NT2/D1 (cell line): ENCODE measurements at regions not wholly inside any gene's neighbourhood (a gene's known extent, or its start where the extent isn't known, plus 50 kb on each side); places are given as distances from the start of the nearest gene placed in this dataset.

Experiments used
- DNase-seq: peaks from one replicate; pipeline ENCODE4 v3.0.0-alpha.2; 2011; ENCODE audit warnings: low read depth, low spot score
- H3K27me3 ChIP-seq: 2 replicates; pipeline ENCODE4 v1.6.0; 2011; ENCODE audit warnings: mild to moderate bottlenecking; ENCODE audit not compliant: insufficient read length, insufficient read depth
- H3K36me3 ChIP-seq: 2 replicates; pipeline ENCODE4 v1.6.1; 2011; ENCODE audit warnings: mild to moderate bottlenecking, low read length, mixed read lengths; ENCODE audit not compliant: insufficient read depth, insufficient read length
- H3K4me1 ChIP-seq: 2 replicates; pipeline ENCODE4 v1.5.1; 2011; ENCODE audit not compliant: insufficient read depth, insufficient read length
- H3K4me3 ChIP-seq: 2 replicates; pipeline ENCODE4 v1.5.1; 2011; ENCODE audit warnings: low read depth; ENCODE audit not compliant: insufficient read length
- H3K9ac ChIP-seq: 2 replicates; pipeline ENCODE4 v1.6.0; 2011; ENCODE audit warnings: low read depth; ENCODE audit not compliant: insufficient read length
- H3K9me3 ChIP-seq: 2 replicates; pipeline ENCODE4 v1.5.1; 2011; ENCODE audit warnings: mild to moderate bottlenecking, low read length; ENCODE audit not compliant: insufficient read depth
- SUZ12 ChIP-seq: IDR thresholded peaks from 2 replicates; pipeline ENCODE4 v1.6.1; 2011; ENCODE audit not compliant: insufficient read length, insufficient read depth; ENCODE audit errors: extremely low read depth
- YY1 ChIP-seq: IDR thresholded peaks from 2 replicates; pipeline ENCODE4 v1.6.1; 2011; ENCODE audit not compliant: insufficient read length, insufficient read depth
- ZNF274 ChIP-seq: IDR thresholded peaks from 2 replicates; pipeline ENCODE4 v1.6.1; 2011; ENCODE audit warnings: mild to moderate bottlenecking, low read depth, low read length

DNA sequence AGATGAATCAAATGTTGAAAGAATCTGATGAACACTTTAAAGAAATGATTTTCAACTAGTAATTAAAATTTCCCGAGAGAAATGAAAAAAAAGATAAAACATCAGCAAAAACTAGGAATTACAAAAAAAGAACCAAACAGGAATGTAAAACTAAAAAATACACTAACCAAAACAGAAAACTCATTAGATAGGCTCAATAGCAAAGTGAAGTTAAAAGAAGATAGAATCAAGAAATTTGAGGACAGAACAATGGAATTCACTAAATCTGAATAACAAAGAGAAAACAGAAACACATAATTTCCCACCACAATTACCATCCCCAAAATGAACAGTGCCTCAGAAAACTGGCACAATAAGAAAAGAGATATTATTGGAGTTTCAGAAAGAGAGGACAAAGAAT, 290.1 kb upstream of the CNTN4 start:
- DNase-seq: no peak
- H3K9ac ChIP-seq: no peak overlapping the region
- no peaks in the 10 kb centered on the region for H3K27me3 ChIP-seq
- H3K4me3 ChIP-seq: no peak overlapping the region
- no peaks in the 10 kb centered on the region for H3K4me1 ChIP-seq
- no peaks in the 10 kb centered on the region for H3K9me3 ChIP-seq
- TF ChIP-seq YY1: no peak
- no peaks in the 10 kb centered on the region for H3K36me3 ChIP-seq

DNA sequence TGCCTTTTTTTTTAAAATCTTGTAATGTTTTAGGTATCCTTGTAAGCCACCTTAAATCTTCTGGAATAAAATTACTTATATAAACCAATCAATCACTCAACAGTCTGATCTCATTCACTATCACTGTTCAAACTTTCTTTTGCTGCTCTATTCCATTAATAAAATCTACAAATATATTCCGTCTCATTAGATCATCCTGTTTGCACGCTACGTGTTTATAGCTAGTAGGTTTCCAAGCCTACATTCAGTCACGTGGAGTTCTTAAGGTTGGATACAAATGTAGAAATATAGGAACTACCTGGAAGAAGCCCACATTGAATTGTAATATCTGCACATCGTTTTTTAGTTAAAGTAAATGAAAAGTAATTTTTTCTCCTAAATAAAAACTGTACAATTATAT, 274.8 kb upstream of the CNTN4 start:
- Histone ChIP-seq H3K9me3 (no peaks in the 10 kb centered on the region), H3K4me3 (no peak overlapping the region), H3K4me1 (no peaks in the 10 kb centered on the region), H3K9ac (no peak overlapping the region), H3K27me3 (no peaks in the 10 kb centered on the region), H3K36me3 (no peaks in the 10 kb centered on the region)
- TF ChIP-seq SUZ12: no peak
- no peak for TF ChIP-seq YY1
- TF ChIP-seq ZNF274: no peak
- no peak for DNase-seq

DNA sequence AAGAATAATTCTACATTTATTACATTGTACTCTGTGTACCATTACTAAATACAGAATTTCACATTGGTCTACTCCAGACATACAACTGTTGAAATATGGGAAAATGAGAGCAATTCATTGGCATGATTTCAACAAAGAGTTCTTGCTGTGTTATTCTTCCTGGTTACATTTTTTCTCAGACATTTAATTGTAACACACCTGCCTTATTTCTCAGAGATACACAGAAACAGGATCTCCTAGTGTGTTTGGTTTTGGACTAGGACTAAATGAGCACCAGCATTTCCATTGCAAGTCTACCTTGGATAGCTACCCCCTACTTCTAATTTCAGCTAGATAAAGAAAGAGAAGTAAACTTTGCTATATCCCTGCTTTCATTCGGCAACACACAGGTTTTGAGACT, 274.3 kb upstream of the CNTN4 start:
- TF ChIP-seq YY1: no peak
- no peak for TF ChIP-seq SUZ12
- no peak for TF ChIP-seq ZNF274
- no peak for DNase-seq
- Histone ChIP-seq H3K9me3 (no peaks in the 10 kb centered on the region), H3K4me3 (no peak overlapping the region), H3K9ac (no peak overlapping the region), H3K27me3 (no peaks in the 10 kb centered on the region), H3K36me3 (no peaks in the 10 kb centered on the region), H3K4me1 (no peaks in the 10 kb centered on the region)

DNA sequence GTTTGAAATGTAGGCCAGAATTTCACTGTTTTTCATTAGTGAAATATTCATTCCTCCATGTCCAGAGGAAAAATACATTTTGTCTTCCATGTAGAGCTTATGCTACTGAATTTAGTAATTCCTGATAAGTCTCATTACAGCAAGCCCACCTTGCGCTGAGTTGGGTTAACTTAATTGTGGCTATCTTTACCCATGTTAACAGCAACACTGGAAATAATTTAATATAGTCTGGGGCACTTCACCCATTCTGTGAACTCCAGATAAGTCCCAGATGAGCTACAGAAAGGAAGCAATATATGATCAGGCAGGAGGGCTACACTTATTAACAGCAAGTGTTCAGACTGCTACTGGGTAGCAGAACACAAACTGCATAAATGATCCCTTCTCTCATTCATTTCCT, 270.1 kb upstream of the CNTN4 start:
- Histone ChIP-seq H3K9ac (no peak overlapping the region), H3K36me3 (no peaks in the 10 kb centered on the region), H3K4me3 (no peak overlapping the region), H3K27me3 (no peaks in the 10 kb centered on the region), H3K4me1 (no peaks in the 10 kb centered on the region), H3K9me3 (no peaks in the 10 kb centered on the region)
- no peak for DNase-seq
- TF ChIP-seq SUZ12: no peak
- TF ChIP-seq ZNF274: no peak
- TF ChIP-seq YY1: no peak

DNA sequence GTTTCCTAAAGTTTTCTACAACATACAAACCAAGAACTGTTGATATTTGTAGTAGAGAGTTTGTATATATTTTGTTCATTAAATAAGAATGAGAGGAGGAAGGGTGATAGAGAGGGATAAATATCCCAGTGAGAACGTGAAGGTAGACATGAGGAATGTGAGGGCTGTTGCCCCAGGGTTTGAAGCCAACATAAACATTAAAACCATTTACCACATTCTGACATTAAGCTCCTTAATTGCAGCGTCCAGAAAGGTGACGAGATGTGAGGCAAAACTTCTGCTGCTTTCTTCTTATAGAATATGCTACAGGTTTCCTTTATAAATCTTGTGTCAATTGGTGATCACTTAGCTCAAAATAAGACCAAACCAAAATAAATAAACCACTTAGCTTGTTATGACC, 267.8 kb upstream of the CNTN4 start:
- no peak for DNase-seq
- H3K4me1 ChIP-seq: no peaks in the 10 kb centered on the region
- TF ChIP-seq SUZ12: no peak
- TF ChIP-seq YY1: no peak
- TF ChIP-seq ZNF274: no peak
- no peaks in the 10 kb centered on the region for H3K27me3 ChIP-seq
- no peak overlapping the region for H3K4me3 ChIP-seq
- H3K9me3 ChIP-seq: no peaks in the 10 kb centered on the region
- H3K36me3 ChIP-seq: no peaks in the 10 kb centered on the region
- H3K9ac ChIP-seq: no peak overlapping the region

DNA sequence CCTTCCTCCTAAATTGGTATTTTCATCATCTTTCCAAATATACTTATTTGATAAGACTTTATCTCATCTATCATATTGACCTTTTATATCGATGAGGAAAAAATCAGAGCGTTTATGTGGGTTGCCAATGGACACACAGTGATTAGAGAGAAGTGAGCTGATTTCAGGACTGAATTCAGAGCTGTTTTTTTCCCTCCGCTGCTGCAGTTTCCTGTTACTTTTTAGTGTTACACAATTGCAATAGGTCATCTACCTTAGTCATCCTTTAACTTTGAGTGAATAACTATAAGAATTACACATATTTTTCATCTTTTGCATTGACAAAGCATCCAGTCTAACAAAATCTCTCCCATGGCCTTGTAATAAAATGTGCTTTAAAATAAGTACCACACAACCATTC, 266.3 kb upstream of the CNTN4 start:
- Histone ChIP-seq H3K9ac (no peak overlapping the region), H3K36me3 (no peaks in the 10 kb centered on the region), H3K4me1 (no peaks in the 10 kb centered on the region), H3K27me3 (no peaks in the 10 kb centered on the region), H3K4me3 (no peak overlapping the region), H3K9me3 (no peaks in the 10 kb centered on the region)
- TF ChIP-seq YY1: no peak
- TF ChIP-seq ZNF274: no peak
- TF ChIP-seq SUZ12: no peak
- DNase-seq: no peak

DNA sequence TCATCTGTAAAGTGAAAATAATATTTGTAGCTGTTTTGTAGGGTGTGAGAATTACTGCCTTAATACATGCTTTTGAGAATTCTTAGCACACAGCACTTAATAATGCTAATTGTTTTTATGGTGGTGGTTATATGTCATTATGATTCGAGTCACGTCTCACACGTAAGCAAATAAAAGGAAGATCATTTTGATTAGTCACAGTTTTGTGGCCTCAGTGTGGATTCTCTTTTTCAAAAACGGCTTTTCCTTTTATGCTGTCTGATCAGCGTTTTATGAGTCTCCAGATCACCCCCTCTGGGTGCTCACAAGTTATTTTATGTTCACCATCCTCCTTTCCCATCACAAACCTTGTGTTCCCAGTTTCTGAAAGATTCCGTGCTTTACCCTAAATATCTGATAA, 255.6 kb upstream of the CNTN4 start:
- Histone ChIP-seq H3K9ac (no peak overlapping the region), H3K9me3 (no peaks in the 10 kb centered on the region), H3K27me3 (no peaks in the 10 kb centered on the region), H3K36me3 (no peaks in the 10 kb centered on the region), H3K4me3 (no peak overlapping the region), H3K4me1 (no peaks in the 10 kb centered on the region)
- no peak for DNase-seq
- TF ChIP-seq YY1 (no peak), ZNF274 (no peak), SUZ12 (no peak)

DNA sequence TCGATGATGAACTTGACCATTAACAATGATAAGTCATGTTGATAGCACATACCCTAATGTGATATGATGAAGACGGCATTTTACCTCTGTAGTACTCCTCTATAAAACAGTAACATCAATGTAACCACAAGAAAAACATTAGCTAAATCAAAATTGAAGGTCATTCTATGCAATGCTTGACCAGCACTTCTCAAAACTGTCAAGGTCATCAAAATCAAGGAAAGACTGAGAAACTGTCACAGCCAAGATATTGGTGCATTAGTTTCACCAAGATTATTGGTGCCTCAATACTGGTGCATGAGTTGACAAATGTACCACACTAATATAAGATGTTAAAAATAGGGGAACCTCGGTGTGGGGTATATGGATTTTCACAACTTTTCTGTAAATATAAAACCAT, 251.1 kb upstream of the CNTN4 start:
- H3K27me3 ChIP-seq: no peaks in the 10 kb centered on the region
- H3K4me1 ChIP-seq: no peaks in the 10 kb centered on the region
- no peak for DNase-seq
- no peaks in the 10 kb centered on the region for H3K36me3 ChIP-seq
- H3K4me3 ChIP-seq: no peak overlapping the region
- no peak overlapping the region for H3K9ac ChIP-seq
- TF ChIP-seq YY1 (no peak), SUZ12 (no peak), ZNF274 (no peak)
- H3K9me3 ChIP-seq: no peaks in the 10 kb centered on the region
